Ectodermal cell (in vitro differentiated cells): ENCODE measurements at regions not wholly inside any gene's neighbourhood (a gene's known extent, or its start where the extent isn't known, plus 50 kb on each side); places are given as distances from the start of the nearest gene placed in this dataset.

Source experiments
- H3K27ac ChIP-seq: 2 replicates; pipeline ENCODE4 v1.7.0; 2013; ENCODE audit warnings: mild to moderate bottlenecking, low read depth, low read length; ENCODE audit not compliant: insufficient read depth, poor library complexity, severe bottlenecking
- H3K27me3 ChIP-seq: 2 replicates; pipeline ENCODE4 v1.7.0; 2013; ENCODE audit warnings: mild to moderate bottlenecking, low read length; ENCODE audit not compliant: insufficient read depth, control insufficient read depth, poor library complexity, severe bottlenecking
- H3K36me3 ChIP-seq: one replicate; pipeline ENCODE4 v1.7.0; 2013; ENCODE audit warnings: low read length; ENCODE audit not compliant: control insufficient read depth, insufficient read depth
- H3K4me1 ChIP-seq: one replicate; pipeline ENCODE4 v1.7.0; 2013; ENCODE audit warnings: low read length; ENCODE audit not compliant: control insufficient read depth, insufficient read depth
- H3K4me3 ChIP-seq: 2 replicates; pipeline ENCODE4 v1.7.0; 2013; ENCODE audit warnings: low read depth, low read length, control low read depth; ENCODE audit not compliant: insufficient read depth
- H3K9me3 ChIP-seq: 2 replicates; pipeline ENCODE4 v1.7.0; 2013; ENCODE audit warnings: mild to moderate bottlenecking, low read length, moderate library complexity; ENCODE audit not compliant: control insufficient read depth
- WGBS, 2 experiments: methylation state at CpG; one replicate each; pipeline ENCODE4 v1.1.7; 2013; ENCODE audit warnings: missing lambda C conversion rate in 2 of 2; 5-methylcytosine and 5-hydroxymethylcytosine counted together

GRCh38 chr15:94177112-94177511 lies 54.2 kb upstream of the MCTP2 start:
- WGBS, 2 experiments, result 89 to 96% methylated on average over 4 of the region's 4 CpGs
- Histone ChIP-seq H3K27ac (no peak overlapping the region), H3K4me3 (no peak overlapping the region), H3K4me1 (no peaks in the 10 kb centered on the region), H3K9me3 (no peaks in the 10 kb centered on the region), H3K36me3 (no peaks in the 10 kb centered on the region), H3K27me3 (no peaks in the 10 kb centered on the region)

GRCh38 chr15:94175420-94175819 lies 55.9 kb upstream of the MCTP2 start:
- Histone ChIP-seq H3K27me3 (no peaks in the 10 kb centered on the region), H3K4me3 (no peak overlapping the region), H3K4me1 (no peaks in the 10 kb centered on the region), H3K27ac (no peak overlapping the region), H3K36me3 (no peaks in the 10 kb centered on the region), H3K9me3 (no peaks in the 10 kb centered on the region)
- WGBS, 2 experiments, result 81 to 91% methylated on average over 1 of the region's 1 CpG

GRCh38 chr15:94174399-94174802 lies 57.0 kb upstream of the MCTP2 start:
- Histone ChIP-seq H3K9me3 (no peaks in the 10 kb centered on the region), H3K4me1 (no peaks in the 10 kb centered on the region), H3K4me3 (no peak overlapping the region), H3K27ac (no peak overlapping the region), H3K27me3 (no peaks in the 10 kb centered on the region), H3K36me3 (no peaks in the 10 kb centered on the region)

- Histone ChIP-seq H3K27ac (no peak overlapping the region), H3K4me1 (no peaks in the 10 kb centered on the region), H3K9me3 (no peaks in the 10 kb centered on the region), H3K4me3 (no peak overlapping the region), H3K36me3 (no peaks in the 10 kb centered on the region), H3K27me3 (no peaks in the 10 kb centered on the region)
- WGBS, 2 experiments, result 92 to 93% methylated on average over 8 of the region's 8 CpGs
These were observed 63.1 kb upstream of the MCTP2 start for GRCh38 chr15:94168250-94168649.

DNA sequence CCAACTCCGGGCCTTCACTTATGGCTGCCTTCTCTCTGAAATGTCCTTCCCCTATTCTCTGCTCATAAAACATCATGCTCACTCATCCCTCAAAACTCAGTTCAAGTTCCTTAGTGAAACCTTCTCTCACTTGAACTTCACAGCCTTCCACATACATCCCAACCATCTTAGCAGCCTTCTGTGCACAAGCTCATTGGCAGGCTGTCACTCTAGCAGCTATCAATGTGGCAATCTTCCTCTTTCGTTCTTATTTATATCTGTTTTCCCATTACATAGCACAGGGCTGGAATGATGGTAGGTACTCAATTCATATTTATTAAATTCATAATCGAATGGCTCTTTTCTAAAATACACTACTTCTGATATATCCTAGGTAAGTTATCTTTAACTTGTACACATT lies 66.4 kb upstream of the MCTP2 start:
- no peaks in the 10 kb centered on the region for H3K4me1 ChIP-seq
- no peaks in the 10 kb centered on the region for H3K27me3 ChIP-seq
- 90 to 98% methylated on average over 2 to 3 of the region's 3 CpGs for WGBS, 2 experiments
- no peaks in the 10 kb centered on the region for H3K36me3 ChIP-seq
- H3K9me3 ChIP-seq, result no peaks in the 10 kb centered on the region
- H3K27ac ChIP-seq, result no peak overlapping the region
- no peak overlapping the region for H3K4me3 ChIP-seq

DNA sequence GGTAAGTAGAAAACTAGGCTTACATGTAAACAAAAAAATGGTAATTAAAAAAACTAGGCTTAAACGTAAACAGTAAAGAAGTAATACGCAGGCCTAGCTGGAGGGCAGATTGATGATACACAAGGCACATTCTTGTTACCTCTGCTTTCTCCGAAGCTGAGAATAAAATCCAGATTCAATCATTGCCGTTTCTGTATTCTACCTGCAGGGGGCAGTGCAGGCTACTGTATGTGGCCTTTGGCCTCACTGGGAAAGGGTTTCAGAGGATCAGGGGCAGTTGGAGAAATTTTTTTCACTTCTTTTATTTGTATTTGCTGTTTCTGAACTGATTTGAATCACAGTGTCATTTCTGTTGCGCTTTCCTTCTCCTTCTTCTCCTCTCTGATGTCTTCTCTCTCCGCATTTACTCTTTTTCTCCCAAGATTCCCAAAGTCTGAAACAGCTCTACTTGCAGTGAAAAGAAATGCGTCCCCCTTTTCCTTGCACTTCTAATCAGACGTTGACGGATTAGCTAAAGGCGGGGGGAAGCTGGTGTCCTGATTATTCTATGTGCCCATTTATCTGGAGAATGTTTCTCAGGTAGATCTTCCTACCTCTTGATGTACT lies 67.1 kb upstream of the MCTP2 start:
- WGBS, 2 experiments, result 39 to 54% methylated on average over 9 to 10 of the region's 10 CpGs
- H3K4me1 ChIP-seq, result no peaks in the 10 kb centered on the region
- H3K9me3 ChIP-seq, result no peaks in the 10 kb centered on the region
- no peak overlapping the region for H3K4me3 ChIP-seq
- H3K27me3 ChIP-seq, result no peaks in the 10 kb centered on the region
- H3K27ac ChIP-seq, result no peak overlapping the region
- no peaks in the 10 kb centered on the region for H3K36me3 ChIP-seq

DNA sequence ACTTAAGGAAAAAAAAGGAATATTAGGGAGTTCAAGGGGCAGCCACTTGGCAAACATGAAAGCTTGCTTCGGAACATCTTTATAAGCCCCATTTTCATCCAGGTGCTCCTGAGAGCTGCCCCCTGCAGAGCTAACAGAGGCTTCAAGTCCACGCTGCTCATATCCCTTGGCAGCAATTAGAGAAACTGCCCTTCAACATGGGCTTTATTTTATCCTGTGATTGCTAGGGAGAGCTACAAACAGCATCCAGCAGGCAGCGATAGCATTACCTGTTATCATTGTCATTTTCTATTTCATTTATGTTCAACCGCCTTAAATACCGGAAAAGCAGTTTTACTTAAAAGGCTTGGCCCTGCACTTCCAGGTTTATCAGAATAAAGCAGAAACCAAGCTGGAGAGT lies 68.4 kb upstream of the MCTP2 start:
- H3K27me3 ChIP-seq, result no peaks in the 10 kb centered on the region
- H3K27ac ChIP-seq, result no peak overlapping the region
- H3K4me3 ChIP-seq, result no peak overlapping the region
- H3K4me1 ChIP-seq, result no peaks in the 10 kb centered on the region
- H3K9me3 ChIP-seq, result no peaks in the 10 kb centered on the region
- 88 to 90% methylated on average over 5 of the region's 5 CpGs for WGBS, 2 experiments
- no peaks in the 10 kb centered on the region for H3K36me3 ChIP-seq

- H3K4me1 ChIP-seq, result no peaks in the 10 kb centered on the region
- no peaks in the 10 kb centered on the region for H3K9me3 ChIP-seq
- H3K27ac ChIP-seq, result no peak overlapping the region
- H3K27me3 ChIP-seq, result no peaks in the 10 kb centered on the region
- WGBS, 2 experiments, result 92 to 98% methylated on average over 3 of the region's 3 CpGs
- H3K4me3 ChIP-seq, result no peak overlapping the region
- no peaks in the 10 kb centered on the region for H3K36me3 ChIP-seq
These were observed 77.1 kb upstream of the MCTP2 start for GRCh38 chr15:94154255-94154654.

DNA sequence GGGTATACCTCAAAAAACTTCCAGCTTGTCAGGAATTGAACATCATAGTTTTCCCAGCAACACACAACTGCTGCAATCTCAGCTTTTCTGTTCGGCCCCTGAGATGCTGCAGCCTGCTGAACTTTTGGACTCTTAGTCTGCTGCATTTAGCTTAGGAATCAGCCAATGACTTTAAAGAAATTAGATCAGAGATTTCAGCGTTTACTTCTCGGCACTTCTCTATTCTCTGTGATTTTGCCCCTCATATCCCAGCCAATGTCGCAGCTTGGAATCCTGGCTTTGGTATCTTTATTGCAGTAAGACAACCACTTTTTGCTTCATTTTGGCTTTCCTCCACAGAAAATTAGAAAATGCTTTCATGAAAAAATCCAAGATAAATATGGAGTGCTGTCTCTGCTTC lies 86.3 kb upstream of the MCTP2 start:
- Histone ChIP-seq H3K36me3 (no peaks in the 10 kb centered on the region), H3K27me3 (no peaks in the 10 kb centered on the region), H3K4me3 (no peak overlapping the region), H3K27ac (no peak overlapping the region), H3K9me3 (no peaks in the 10 kb centered on the region), H3K4me1 (no peaks in the 10 kb centered on the region)
- WGBS, 2 experiments, result 94 to 95% methylated on average over 4 of the region's 4 CpGs

- Histone ChIP-seq H3K27ac (no peak overlapping the region), H3K36me3 (no peaks in the 10 kb centered on the region), H3K9me3 (no peaks in the 10 kb centered on the region), H3K4me3 (no peak overlapping the region), H3K27me3 (no peaks in the 10 kb centered on the region), H3K4me1 (no peaks in the 10 kb centered on the region)
- WGBS, 2 experiments, result 89 to 100% methylated on average over 2 of the region's 2 CpGs
These were observed 89.6 kb upstream of the MCTP2 start for GRCh38 chr15:94141802-94142201.
